ENCODE measurements at regions not wholly inside any gene's neighbourhood (a gene's known extent, or its start where the extent isn't known, plus 50 kb on each side); places are given as distances from the start of the nearest gene placed in this dataset.
"Not testable (repeated sequence)": the region's sequence is repeated elsewhere in the genome, so short reads cannot be mapped to it uniquely, and the experiment has no call there.

- not testable (repeated sequence) for TF ChIP-seq POLR2A (IDR thresholded peaks at IDR 0.05; ENCODE audit: borderline replicate concordance, extremely low read depth, insufficient read depth, insufficient read length)
- TF ChIP-seq, protein P1, sequence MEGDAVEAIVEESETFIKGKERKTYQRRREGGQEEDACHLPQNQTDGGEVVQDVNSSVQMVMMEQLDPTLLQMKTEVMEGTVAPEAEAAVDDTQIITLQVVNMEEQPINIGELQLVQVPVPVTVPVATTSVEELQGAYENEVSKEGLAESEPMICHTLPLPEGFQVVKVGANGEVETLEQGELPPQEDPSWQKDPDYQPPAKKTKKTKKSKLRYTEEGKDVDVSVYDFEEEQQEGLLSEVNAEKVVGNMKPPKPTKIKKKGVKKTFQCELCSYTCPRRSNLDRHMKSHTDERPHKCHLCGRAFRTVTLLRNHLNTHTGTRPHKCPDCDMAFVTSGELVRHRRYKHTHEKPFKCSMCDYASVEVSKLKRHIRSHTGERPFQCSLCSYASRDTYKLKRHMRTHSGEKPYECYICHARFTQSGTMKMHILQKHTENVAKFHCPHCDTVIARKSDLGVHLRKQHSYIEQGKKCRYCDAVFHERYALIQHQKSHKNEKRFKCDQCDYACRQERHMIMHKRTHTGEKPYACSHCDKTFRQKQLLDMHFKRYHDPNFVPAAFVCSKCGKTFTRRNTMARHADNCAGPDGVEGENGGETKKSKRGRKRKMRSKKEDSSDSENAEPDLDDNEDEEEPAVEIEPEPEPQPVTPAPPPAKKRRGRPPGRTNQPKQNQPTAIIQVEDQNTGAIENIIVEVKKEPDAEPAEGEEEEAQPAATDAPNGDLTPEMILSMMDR (IDR thresholded peaks at IDR 0.05 in 2 of 3, conservative IDR thresholded peaks at IDR 0.05 in 1 of 3; ENCODE audit: borderline replicate concordance in 1 of 3, insufficient read depth in 1 of 3, low read depth in 2 of 3, low read length in 2 of 3), result not testable (repeated sequence)
These were observed 112.4 kb downstream of the TNFRSF13B start for GRCh38 chr17:16859515-16859914.

Measured in HCT116 (cell line).